ENCODE measurements at regions not wholly inside any gene's neighbourhood (a gene's known extent, or its start where the extent isn't known, plus 50 kb on each side); places are given as distances from the start of the nearest gene placed in this dataset.

- no peak for DNase-seq
Observed at GRCh38 chr1:232473900-232474299, 156.0 kb downstream of the SIPA1L2 start.

- DNase-seq, result no peak
Observed at GRCh38 chr1:232473324-232473723, 156.6 kb downstream of the SIPA1L2 start.

GRCh38 chr1:232472485-232473041 lies 157.4 kb downstream of the SIPA1L2 start:
- DNase-seq, result no peak

GRCh38 chr1:232471250-232471649 lies 158.7 kb downstream of the SIPA1L2 start:
- DNase-seq, result no peak

GRCh38 chr1:232470711-232471110 lies 159.2 kb downstream of the SIPA1L2 start:
- no peak for DNase-seq

- no peak for DNase-seq
Observed at GRCh38 chr1:232468249-232468648, 161.7 kb downstream of the SIPA1L2 start.

GRCh38 chr1:232467073-232467760 lies 162.7 kb downstream of the SIPA1L2 start:
- DNase-seq, result peak; percentile 22

- DNase-seq, result no peak
Observed at GRCh38 chr1:232464325-232464724, 165.6 kb downstream of the SIPA1L2 start.

- no peak for DNase-seq
Observed at GRCh38 chr1:232463225-232463624, 166.7 kb downstream of the SIPA1L2 start.

- peak; percentile 82 for DNase-seq
Observed at GRCh38 chr1:232462213-232462612, 167.7 kb downstream of the SIPA1L2 start.

- no peak for DNase-seq
Observed at GRCh38 chr1:232459826-232460225, 170.1 kb downstream of the SIPA1L2 start.

- no peak for DNase-seq
Observed at GRCh38 chr1:232459087-232459486, 170.8 kb downstream of the SIPA1L2 start.

- no peak for DNase-seq
Observed at GRCh38 chr1:232457595-232457994, 172.3 kb downstream of the SIPA1L2 start.

GRCh38 chr1:232456714-232457113 lies 173.2 kb downstream of the SIPA1L2 start:
- no peak for DNase-seq

- DNase-seq, result no peak
Observed at GRCh38 chr1:232454227-232454886, 175.6 kb downstream of the SIPA1L2 start.

GRCh38 chr1:232452736-232453440 lies 177.0 kb downstream of the SIPA1L2 start:
- no peak for DNase-seq

GRCh38 chr1:232452117-232452516 lies 177.8 kb downstream of the SIPA1L2 start:
- no peak for DNase-seq

- no peak for DNase-seq
Observed at GRCh38 chr1:232451506-232451905, 178.4 kb downstream of the SIPA1L2 start.

GRCh38 chr1:232450615-232451014 lies 179.3 kb downstream of the SIPA1L2 start:
- DNase-seq, result no peak

GRCh38 chr1:232447125-232447524 lies 182.8 kb downstream of the SIPA1L2 start:
- DNase-seq, result no peak

GRCh38 chr1:232445361-232446106 lies 184.4 kb downstream of the SIPA1L2 start:
- DNase-seq, result no peak

- DNase-seq, result no peak
Observed at GRCh38 chr1:232443372-232443771, 186.6 kb downstream of the SIPA1L2 start.

GRCh38 chr1:232441036-232441411 lies 188.9 kb downstream of the SIPA1L2 start:
- no peak for DNase-seq
